BE2C (cell line): ENCODE measurements at regions not wholly inside any gene's neighbourhood (a gene's known extent, or its start where the extent isn't known, plus 50 kb on each side); places are given as distances from the start of the nearest gene placed in this dataset.

Experiments
- DNase-seq: peaks from one replicate; pipeline ENCODE4 v3.0.0-alpha.2; 2020
- H3K27me3 ChIP-seq: fragments of 250-450 bp; sonication (Bioruptor Pico); 2 replicates; pipeline ENCODE4 v1.5.1; 2020; ENCODE audit warnings: mild to moderate bottlenecking
- H3K36me3 ChIP-seq: fragments of 250-450 bp; sonication (Bioruptor Pico); 2 replicates; pipeline ENCODE4 v1.5.1; 2020; ENCODE audit warnings: mild to moderate bottlenecking
- H3K4me1 ChIP-seq: fragments of 250-450 bp; sonication (Bioruptor Pico); 2 replicates; pipeline ENCODE4 v1.5.1; 2020
- H3K4me3 ChIP-seq: 2 replicates; pipeline ENCODE4 v1.5.1; 2011; ENCODE audit warnings: low read depth, low read length
- H3K9me3 ChIP-seq: fragments of 250-450 bp; sonication (Bioruptor Pico); 2 replicates; pipeline ENCODE4 v1.5.1; 2020
- CTCF ChIP-seq: IDR thresholded peaks from 2 replicates; pipeline ENCODE4 v1.5.1; 2012; ENCODE audit warnings: mild to moderate bottlenecking, low read depth, low read length

- no peak for TF ChIP-seq CTCF
- Histone ChIP-seq H3K4me3 (no peak overlapping the region), H3K27me3 (no peaks in the 10 kb centered on the region), H3K36me3 (no peaks in the 10 kb centered on the region), H3K9me3 (no peaks in the 10 kb centered on the region), H3K4me1 (no peaks in the 10 kb centered on the region; the same call in 1 of the 2 replicates)
- no peak for DNase-seq
These were observed 226.4 kb upstream of the MON1B start for GRCh38 chr16:76964464-76965154.

- H3K4me3 ChIP-seq: no peak overlapping the region
- DNase-seq: no peak
- no peaks in the 10 kb centered on the region for H3K36me3 ChIP-seq
- no peaks in the 10 kb centered on the region for H3K27me3 ChIP-seq
- no peak for TF ChIP-seq CTCF
- no peaks in the 10 kb centered on the region for H3K4me1 ChIP-seq
- H3K9me3 ChIP-seq: no peaks in the 10 kb centered on the region
These were observed 220.8 kb upstream of the MON1B start for GRCh38 chr16:76970087-76970744.

GRCh38 chr16:76970745-76971099, 220.3 kb upstream of the MON1B start:
- no peaks in the 10 kb centered on the region for H3K9me3 ChIP-seq
- no peaks in the 10 kb centered on the region for H3K27me3 ChIP-seq
- H3K4me1 ChIP-seq: no peaks in the 10 kb centered on the region
- H3K4me3 ChIP-seq: no peak overlapping the region
- TF ChIP-seq CTCF: no peak
- DNase-seq: no peak
- H3K36me3 ChIP-seq: no peaks in the 10 kb centered on the region

GRCh38 chr16:76976101-76976500, 214.9 kb upstream of the MON1B start:
- Histone ChIP-seq H3K27me3 (no peaks in the 10 kb centered on the region), H3K4me3 (no peak overlapping the region), H3K4me1 (no peaks in the 10 kb centered on the region), H3K36me3 (no peaks in the 10 kb centered on the region), H3K9me3 (no peaks in the 10 kb centered on the region)
- no peak for TF ChIP-seq CTCF
- no peak for DNase-seq

- no peaks in the 10 kb centered on the region for H3K9me3 ChIP-seq
- H3K27me3 ChIP-seq: no peaks in the 10 kb centered on the region
- no peak for TF ChIP-seq CTCF
- no peaks in the 10 kb centered on the region for H3K36me3 ChIP-seq
- no peak for DNase-seq
- H3K4me3 ChIP-seq: no peak overlapping the region
- H3K4me1 ChIP-seq: no peaks in the 10 kb centered on the region
These were observed 214.2 kb upstream of the MON1B start for GRCh38 chr16:76976756-76977155.

GRCh38 chr16:76984196-76984595, 206.8 kb upstream of the MON1B start:
- Histone ChIP-seq H3K9me3 (no peaks in the 10 kb centered on the region), H3K4me3 (no peak overlapping the region), H3K27me3 (no peaks in the 10 kb centered on the region), H3K36me3 (no peaks in the 10 kb centered on the region), H3K4me1 (peaks cover 6% of the 10 kb centered on the region)
- DNase-seq: no peak
- TF ChIP-seq CTCF: no peak
